Body of pancreas (tissue), 4 donors: ENCODE measurements at regions not wholly inside any gene's neighbourhood (a gene's known extent, or its start where the extent isn't known, plus 50 kb on each side); places are given as distances from the start of the nearest gene placed in this dataset.
"Not testable (repeated sequence)": the region's sequence is repeated elsewhere in the genome, so short reads cannot be mapped to it uniquely, and the experiment has no call there.

ENCODE experiments used
- CTCF ChIP-seq, 7 experiments: fragments of 450-650 bp in 4 of 7; fragments of 200-600 bp in 3 of 7; sonication (generic) in 3 of 7; IDR thresholded peaks; one replicate each; pipeline ENCODE4 v1.5.1; 2016 to 2019; ENCODE audit warnings: antibody characterized with exemption in 7 of 7
- POLR2A ChIP-seq, 3 donors: fragments of 450-650 bp; IDR thresholded peaks; one replicate each; pipeline ENCODE4 v1.6.1; 2016; ENCODE audit warnings: antibody characterized with exemption in 3 of 3, mild to moderate bottlenecking in 2 of 3

- not testable (repeated sequence) for TF ChIP-seq CTCF, POLR2A (IDR thresholded peaks at IDR 0.05)
Measured at GRCh38 chr7:113017144-113017857, 69.3 kb downstream of the GPR85 start.
